Smooth muscle cell (in vitro differentiated cells): ENCODE measurements at regions not wholly inside any gene's neighbourhood (a gene's known extent, or its start where the extent isn't known, plus 50 kb on each side); places are given as distances from the start of the nearest gene placed in this dataset.

Source experiments
- DNase-seq: peaks from one replicate; lab custom pipeline; 2025; ENCODE audit not compliant: unreplicated experiment; lab: John Stamatoyannopoulos, UW
- H2AFZ ChIP-seq: fragments of 200-600 bp; sonication (generic); 2 replicates; pipeline ENCODE4 v1.6.0; 2016; ENCODE audit warnings: antibody characterized with exemption, low read depth, mild to moderate bottlenecking
- H3F3A ChIP-seq: fragments of 200-600 bp; sonication (generic); 2 replicates; pipeline ENCODE4 v1.6.0; 2017; ENCODE audit warnings: antibody characterized with exemption, low read depth
- H3K27ac ChIP-seq: fragments of 200-600 bp; sonication (generic); 2 replicates; pipeline ENCODE4 v1.5.1; 2016; ENCODE audit warnings: low read depth, mild to moderate bottlenecking
- H3K27me3 ChIP-seq: fragments of 200-600 bp; sonication (generic); 2 replicates; pipeline ENCODE4 v1.6.1; 2016; ENCODE audit warnings: low read depth, mild to moderate bottlenecking
- H3K36me3 ChIP-seq: fragments of 200-600 bp; sonication (generic); 2 replicates; pipeline ENCODE4 v1.5.1; 2016; ENCODE audit warnings: low read depth
- H3K4me1 ChIP-seq: fragments of 200-600 bp; sonication (generic); 2 replicates; pipeline ENCODE4 v1.5.1; 2016; ENCODE audit warnings: low read depth
- H3K4me2 ChIP-seq: fragments of 200-600 bp; sonication (generic); 2 replicates; pipeline ENCODE4 v1.6.0; 2016; ENCODE audit warnings: mild to moderate bottlenecking
- H3K4me3 ChIP-seq: fragments of 200-600 bp; sonication (generic); 2 replicates; pipeline ENCODE4 v1.5.1; 2016; ENCODE audit warnings: mild to moderate bottlenecking
- H3K79me2 ChIP-seq: fragments of 200-600 bp; sonication (generic); 2 replicates; pipeline ENCODE4 v1.6.0; 2016; ENCODE audit warnings: low read depth, mild to moderate bottlenecking
- H3K9ac ChIP-seq: fragments of 200-600 bp; sonication (generic); 2 replicates; pipeline ENCODE4 v1.6.0; 2016; ENCODE audit warnings: low read depth
- H3K9me3 ChIP-seq: fragments of 200-600 bp; sonication (generic); replicated peaks from 2 replicates; pipeline ENCODE4 v1.5.1; 2016; ENCODE audit warnings: low read depth
- H4K20me1 ChIP-seq: fragments of 200-600 bp; sonication (generic); 2 replicates; pipeline ENCODE4 v1.6.0; 2016; ENCODE audit warnings: low read depth
- CTCF ChIP-seq: fragments of 200-600 bp; sonication (generic); IDR thresholded peaks from 2 replicates; pipeline ENCODE4 v1.5.1; 2017; ENCODE audit warnings: borderline replicate concordance, mild to moderate bottlenecking, antibody characterized with exemption; ENCODE audit not compliant: insufficient read depth, poor library complexity, severe bottlenecking
- WGBS: methylation state at CpG from one replicate; pipeline ENCODE4 v1.1.7; 2016; ENCODE audit warnings: low lambda C conversion rate; 5-methylcytosine and 5-hydroxymethylcytosine counted together

- no peak overlapping the region for H3K4me3 ChIP-seq
- no peaks in the 10 kb centered on the region for H4K20me1 ChIP-seq
- no peaks in the 10 kb centered on the region for H3K36me3 ChIP-seq
- no peaks in the 10 kb centered on the region for H3K27me3 ChIP-seq
- no peak overlapping the region for H2AFZ ChIP-seq
- H3F3A ChIP-seq, result no peaks in the 10 kb centered on the region
- H3K9ac ChIP-seq, result no peak overlapping the region
- H3K27ac ChIP-seq, result no peak overlapping the region
- no peak for TF ChIP-seq CTCF
- no peak overlapping the region for H3K4me2 ChIP-seq
- no peaks in the 10 kb centered on the region for H3K4me1 ChIP-seq
- 92% methylated on average over 15 of the region's 15 CpGs for WGBS
- no peaks in the 10 kb centered on the region for H3K79me2 ChIP-seq
- no peak for DNase-seq
- H3K9me3 ChIP-seq, result no peaks in the 10 kb centered on the region
Measured at GRCh38 chr15:31815411-31816155, 214.7 kb upstream of the CHRNA7 start.

DNA sequence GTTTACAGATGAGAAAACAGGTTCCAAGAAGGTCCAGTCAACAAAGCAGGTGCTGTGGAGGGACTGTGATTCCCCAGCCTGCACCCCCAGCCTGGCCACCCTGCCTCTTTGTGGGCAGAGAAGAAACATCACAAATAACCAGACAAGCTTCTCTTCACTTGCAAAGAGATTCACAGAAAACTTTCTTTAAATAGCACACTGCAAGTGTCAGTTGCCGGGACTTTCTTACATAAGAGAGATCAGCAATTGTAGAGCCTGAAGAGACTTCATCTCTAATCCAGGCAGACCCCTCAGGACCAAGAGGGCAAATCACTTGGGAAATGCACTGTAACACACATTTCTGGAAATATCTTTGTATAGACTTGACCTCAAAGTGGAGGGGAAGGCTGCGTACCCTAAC lies 207.9 kb upstream of the CHRNA7 start:
- Histone ChIP-seq H3K79me2 (no peaks in the 10 kb centered on the region), H3K27me3 (no peaks in the 10 kb centered on the region), H3K9ac (no peak overlapping the region), H3K9me3 (no peaks in the 10 kb centered on the region), H3K27ac (no peak overlapping the region), H4K20me1 (no peaks in the 10 kb centered on the region), H3K4me1 (no peaks in the 10 kb centered on the region), H3K4me2 (no peak overlapping the region), H2AFZ (no peak overlapping the region), H3K36me3 (no peaks in the 10 kb centered on the region), H3K4me3 (no peak overlapping the region), H3F3A (no peaks in the 10 kb centered on the region)
- DNase-seq, result no peak
- TF ChIP-seq CTCF, result no peak
- 97% methylated on average over 2 of the region's 2 CpGs for WGBS

- no peak overlapping the region for H3K4me3 ChIP-seq
- H3F3A ChIP-seq, result no peaks in the 10 kb centered on the region
- no peak for DNase-seq
- H3K36me3 ChIP-seq, result no peaks in the 10 kb centered on the region
- no peak overlapping the region for H2AFZ ChIP-seq
- H3K27me3 ChIP-seq, result no peaks in the 10 kb centered on the region
- no peaks in the 10 kb centered on the region for H4K20me1 ChIP-seq
- TF ChIP-seq CTCF, result no peak
- no peak overlapping the region for H3K4me2 ChIP-seq
- no peak overlapping the region for H3K27ac ChIP-seq
- no peaks in the 10 kb centered on the region for H3K79me2 ChIP-seq
- H3K9ac ChIP-seq, result no peak overlapping the region
- no peaks in the 10 kb centered on the region for H3K9me3 ChIP-seq
- H3K4me1 ChIP-seq, result no peaks in the 10 kb centered on the region
- 88% methylated on average over 5 of the region's 5 CpGs for WGBS
Measured at GRCh38 chr15:31824024-31824423, 206.3 kb upstream of the CHRNA7 start.

- WGBS, result 92% methylated on average over 3 of the region's 3 CpGs
- no peak for TF ChIP-seq CTCF
Measured at GRCh38 chr15:31828594-31828993, 201.7 kb upstream of the CHRNA7 start.

More at GRCh38 chr15:31828594-31828993, 201.7 kb upstream of the CHRNA7 start:
- no peaks in the 10 kb centered on the region for H3K27me3 ChIP-seq
- H4K20me1 ChIP-seq, result no peaks in the 10 kb centered on the region
- DNase-seq, result no peak
- H3K4me1 ChIP-seq, result no peaks in the 10 kb centered on the region
- no peak overlapping the region for H3K4me2 ChIP-seq
- H3K27ac ChIP-seq, result no peak overlapping the region
- H3K79me2 ChIP-seq, result no peaks in the 10 kb centered on the region
- no peak overlapping the region for H2AFZ ChIP-seq
- no peaks in the 10 kb centered on the region for H3K9me3 ChIP-seq
- no peaks in the 10 kb centered on the region for H3K36me3 ChIP-seq
- no peaks in the 10 kb centered on the region for H3F3A ChIP-seq
- H3K9ac ChIP-seq, result no peak overlapping the region
- H3K4me3 ChIP-seq, result no peak overlapping the region
